WI38 (cell line): ENCODE measurements at regions not wholly inside any gene's neighbourhood (a gene's known extent, or its start where the extent isn't known, plus 50 kb on each side); places are given as distances from the start of the nearest gene placed in this dataset.

Experiments
- H3K4me3 ChIP-seq: 2 replicates; pipeline ENCODE4 v1.5.1; 2011; ENCODE audit warnings: low read depth, mild to moderate bottlenecking, control low read depth, low read length
- CTCF ChIP-seq: IDR thresholded peaks from 2 replicates; pipeline ENCODE4 v1.5.1; 2012; ENCODE audit warnings: low read depth, mild to moderate bottlenecking, control low read depth, low read length

- no peak for TF ChIP-seq CTCF
- H3K4me3 ChIP-seq = no peak overlapping the region
These were observed 59.7 kb upstream of the TMEM18 start for GRCh38 chr2:736939-737338.

- no peak overlapping the region for H3K4me3 ChIP-seq
- TF ChIP-seq CTCF = no peak
These were observed 58.5 kb upstream of the TMEM18 start for GRCh38 chr2:735670-736218.

GRCh38 chr2:734496-734895, 57.3 kb upstream of the TMEM18 start:
- H3K4me3 ChIP-seq = no peak overlapping the region
- no peak for TF ChIP-seq CTCF

- H3K4me3 ChIP-seq = no peak overlapping the region
- no peak for TF ChIP-seq CTCF
These were observed 56.3 kb upstream of the TMEM18 start for GRCh38 chr2:733495-733894.

GRCh38 chr2:733001-733400, 55.8 kb upstream of the TMEM18 start:
- H3K4me3 ChIP-seq = no peak overlapping the region
- TF ChIP-seq CTCF = no peak

- H3K4me3 ChIP-seq = no peak overlapping the region
- TF ChIP-seq CTCF = no peak
These were observed 54.5 kb upstream of the TMEM18 start for GRCh38 chr2:731711-732110.

GRCh38 chr2:729376-729861, 52.2 kb upstream of the TMEM18 start:
- H3K4me3 ChIP-seq = no peak overlapping the region
- no peak for TF ChIP-seq CTCF
